ENCODE measurements at regions not wholly inside any gene's neighbourhood (a gene's known extent, or its start where the extent isn't known, plus 50 kb on each side); places are given as distances from the start of the nearest gene placed in this dataset.

DNA sequence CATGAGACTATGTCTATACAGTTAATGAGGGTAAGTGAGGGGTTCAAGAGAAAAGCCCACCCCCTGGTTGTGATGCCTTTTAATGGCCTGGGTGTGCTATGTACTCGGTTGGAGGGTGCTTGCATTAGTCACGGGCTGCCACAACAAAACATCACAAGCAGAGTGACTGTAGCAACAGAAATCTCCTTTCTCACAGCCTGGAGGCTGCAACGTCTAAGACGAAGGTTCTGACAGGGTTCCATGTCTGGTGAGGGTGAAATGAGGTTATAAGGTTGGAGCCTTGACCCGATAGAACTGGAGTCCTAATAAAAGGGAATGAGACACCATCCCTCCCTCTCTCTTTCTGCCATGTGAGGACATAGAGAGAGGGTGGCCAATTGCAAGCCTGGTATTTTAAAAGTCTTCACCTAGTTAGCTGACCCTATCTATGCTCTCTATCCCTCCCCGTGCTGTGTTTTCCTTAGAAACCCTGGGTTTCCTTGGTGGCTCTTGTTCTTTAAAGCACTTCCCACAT is 126.0 kb upstream of the GDF10 start:
- Histone ChIP-seq H3K4me2 (no peak overlapping the region), H3K79me2 (ENCODE audit: insufficient read depth, low read depth) (no peaks in the 10 kb centered on the region), H3K36me3 (ENCODE audit: insufficient read depth) (no peaks in the 10 kb centered on the region), H4K20me1 (ENCODE audit: insufficient read depth) (no peaks in the 10 kb centered on the region), H2AFZ (ENCODE audit: low read depth) (no peak overlapping the region), H3K27me3 (ENCODE audit: insufficient read depth, low read depth) (no peaks in the 10 kb centered on the region), H3K9ac (no peak overlapping the region), H3K27ac (no peak overlapping the region), H3K4me1 (ENCODE audit: low read depth, poor library complexity, severe bottlenecking) (no peaks in the 10 kb centered on the region), H3K4me3 (IDR thresholded peaks at IDR 0.05; ENCODE audit: insufficient read depth, low read depth, low read length) (no peak overlapping the region)
- TF ChIP-seq, protein P1, sequence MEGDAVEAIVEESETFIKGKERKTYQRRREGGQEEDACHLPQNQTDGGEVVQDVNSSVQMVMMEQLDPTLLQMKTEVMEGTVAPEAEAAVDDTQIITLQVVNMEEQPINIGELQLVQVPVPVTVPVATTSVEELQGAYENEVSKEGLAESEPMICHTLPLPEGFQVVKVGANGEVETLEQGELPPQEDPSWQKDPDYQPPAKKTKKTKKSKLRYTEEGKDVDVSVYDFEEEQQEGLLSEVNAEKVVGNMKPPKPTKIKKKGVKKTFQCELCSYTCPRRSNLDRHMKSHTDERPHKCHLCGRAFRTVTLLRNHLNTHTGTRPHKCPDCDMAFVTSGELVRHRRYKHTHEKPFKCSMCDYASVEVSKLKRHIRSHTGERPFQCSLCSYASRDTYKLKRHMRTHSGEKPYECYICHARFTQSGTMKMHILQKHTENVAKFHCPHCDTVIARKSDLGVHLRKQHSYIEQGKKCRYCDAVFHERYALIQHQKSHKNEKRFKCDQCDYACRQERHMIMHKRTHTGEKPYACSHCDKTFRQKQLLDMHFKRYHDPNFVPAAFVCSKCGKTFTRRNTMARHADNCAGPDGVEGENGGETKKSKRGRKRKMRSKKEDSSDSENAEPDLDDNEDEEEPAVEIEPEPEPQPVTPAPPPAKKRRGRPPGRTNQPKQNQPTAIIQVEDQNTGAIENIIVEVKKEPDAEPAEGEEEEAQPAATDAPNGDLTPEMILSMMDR (conservative IDR thresholded peaks at IDR 0.05; ENCODE audit: low read depth, low read length), result no peak

GRCh38 chr10:47175181-47176123 is 124.5 kb upstream of the GDF10 start:
- no peak overlapping the region for H2AFZ ChIP-seq (ENCODE audit: low read depth)
- no peaks in the 10 kb centered on the region for H3K36me3 ChIP-seq (ENCODE audit: insufficient read depth)
- TF ChIP-seq, protein P1 (conservative IDR thresholded peaks at IDR 0.05; ENCODE audit: low read depth, low read length), result no peak
- H3K79me2 ChIP-seq (ENCODE audit: insufficient read depth, low read depth), result no peaks in the 10 kb centered on the region
- H3K4me2 ChIP-seq, result no peak overlapping the region
- no peaks in the 10 kb centered on the region for H3K4me1 ChIP-seq (ENCODE audit: low read depth, poor library complexity, severe bottlenecking)
- no peaks in the 10 kb centered on the region for H4K20me1 ChIP-seq (ENCODE audit: insufficient read depth)
- H3K27ac ChIP-seq, result no peak overlapping the region
- H3K4me3 ChIP-seq (IDR thresholded peaks at IDR 0.05; ENCODE audit: insufficient read depth, low read depth, low read length), result no peak overlapping the region
- H3K27me3 ChIP-seq (ENCODE audit: insufficient read depth, low read depth), result no peaks in the 10 kb centered on the region
- no peak overlapping the region for H3K9ac ChIP-seq

- H3K36me3 ChIP-seq (ENCODE audit: insufficient read depth), result no peaks in the 10 kb centered on the region
- H3K4me3 ChIP-seq (IDR thresholded peaks at IDR 0.05; ENCODE audit: insufficient read depth, low read depth, low read length), result no peak overlapping the region
- no peaks in the 10 kb centered on the region for H4K20me1 ChIP-seq (ENCODE audit: insufficient read depth)
- H3K9ac ChIP-seq, result no peak overlapping the region
- no peaks in the 10 kb centered on the region for H3K27me3 ChIP-seq (ENCODE audit: insufficient read depth, low read depth)
- no peak overlapping the region for H3K27ac ChIP-seq
- H3K4me1 ChIP-seq (ENCODE audit: low read depth, poor library complexity, severe bottlenecking), result no peaks in the 10 kb centered on the region
- H3K4me2 ChIP-seq, result no peak overlapping the region
- TF ChIP-seq, protein P1 (conservative IDR thresholded peaks at IDR 0.05; ENCODE audit: low read depth, low read length), result no peak
- H2AFZ ChIP-seq (ENCODE audit: low read depth), result no peak overlapping the region
- no peaks in the 10 kb centered on the region for H3K79me2 ChIP-seq (ENCODE audit: insufficient read depth, low read depth)
Measured at GRCh38 chr10:47176206-47176902, 123.6 kb upstream of the GDF10 start.

DNA sequence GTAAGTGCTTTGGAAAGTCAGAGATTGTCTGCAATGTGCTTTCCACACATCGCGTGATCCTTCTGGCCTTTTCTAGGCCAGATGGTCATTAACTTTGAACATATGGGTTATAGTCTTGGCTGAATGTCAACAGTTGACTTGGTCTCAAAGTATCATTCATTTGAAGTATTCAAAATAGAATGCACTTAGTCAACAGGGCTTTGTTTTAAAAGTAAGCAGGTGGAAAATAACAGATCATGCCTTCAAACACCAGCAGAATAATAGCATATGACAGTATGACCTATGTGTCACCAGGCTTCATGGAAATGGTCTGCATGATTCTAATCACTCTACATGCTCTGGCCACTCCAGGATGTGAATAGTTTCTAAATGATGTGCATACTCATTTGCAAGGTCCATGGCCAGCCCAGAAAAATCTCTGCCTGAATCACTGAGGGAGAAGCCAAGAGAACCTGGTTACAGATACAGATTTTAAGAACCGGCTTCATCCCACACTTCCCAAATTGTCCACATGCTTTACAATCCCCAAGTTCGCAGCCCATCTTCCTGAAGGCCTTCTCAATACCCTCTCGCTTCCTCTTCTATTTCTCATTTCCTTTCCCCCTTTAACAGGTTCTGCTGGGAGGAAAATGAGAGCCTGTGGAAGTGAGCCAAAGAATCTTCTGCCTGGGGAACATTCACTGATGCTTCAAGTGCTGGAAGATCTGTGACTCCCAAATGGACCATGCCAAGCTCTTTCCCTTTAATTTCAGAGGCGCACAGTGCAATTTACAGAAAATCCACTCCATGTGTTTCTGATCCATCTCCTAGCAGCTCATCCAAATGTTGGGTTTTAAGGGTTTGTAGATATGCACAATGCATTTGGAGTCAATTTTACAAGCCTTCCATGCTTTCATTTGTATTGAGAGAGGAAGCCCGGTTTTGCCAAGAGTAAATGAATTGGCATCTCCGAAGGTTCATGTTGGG is 122.8 kb upstream of the GDF10 start:
- H2AFZ ChIP-seq (ENCODE audit: low read depth), result no peak overlapping the region
- H3K9ac ChIP-seq, result no peak overlapping the region
- H3K36me3 ChIP-seq (ENCODE audit: insufficient read depth), result no peaks in the 10 kb centered on the region
- H3K79me2 ChIP-seq (ENCODE audit: insufficient read depth, low read depth), result no peaks in the 10 kb centered on the region
- no peak overlapping the region for H3K27ac ChIP-seq
- H3K4me2 ChIP-seq, result no peak overlapping the region
- no peak overlapping the region for H3K4me3 ChIP-seq (IDR thresholded peaks at IDR 0.05; ENCODE audit: insufficient read depth, low read depth, low read length)
- no peaks in the 10 kb centered on the region for H3K4me1 ChIP-seq (ENCODE audit: low read depth, poor library complexity, severe bottlenecking)
- H4K20me1 ChIP-seq (ENCODE audit: insufficient read depth), result no peaks in the 10 kb centered on the region
- H3K27me3 ChIP-seq (ENCODE audit: insufficient read depth, low read depth), result no peaks in the 10 kb centered on the region
- TF ChIP-seq, protein P1 (conservative IDR thresholded peaks at IDR 0.05; ENCODE audit: low read depth, low read length), result no peak
